Bronchial epithelial cell (primary cell): ENCODE measurements at regions not wholly inside any gene's neighbourhood (a gene's known extent, or its start where the extent isn't known, plus 50 kb on each side); places are given as distances from the start of the nearest gene placed in this dataset.

Experiments
- DNase-seq: peaks from one replicate; pipeline ENCODE4 v3.0.0-alpha.2; 2010; ENCODE audit warnings: low read depth
- FAIRE-seq: peaks from 2 replicates; lab custom pipeline; 2011; peaks lifted over from hg19 to GRCh38; lab: Jason Lieb, UNC
- H3K27me3 ChIP-seq: 2 replicates; pipeline ENCODE4 v1.5.1; 2011; ENCODE audit warnings: low read length; ENCODE audit not compliant: control insufficient read depth, insufficient read depth
- H3K36me3 ChIP-seq: 2 replicates; pipeline ENCODE4 v1.5.1; 2011; ENCODE audit warnings: low read length; ENCODE audit not compliant: control insufficient read depth, insufficient read depth
- H3K4me3 ChIP-seq: 2 replicates; pipeline ENCODE4 v1.5.1; 2011; ENCODE audit warnings: mild to moderate bottlenecking, low read depth, low read length, control low read depth
- CTCF ChIP-seq: IDR thresholded peaks from 2 replicates; pipeline ENCODE4 v1.5.1; 2011; ENCODE audit warnings: mild to moderate bottlenecking, moderate library complexity, low read length, control low read depth, inconsistent platforms; ENCODE audit not compliant: insufficient read depth, severe bottlenecking

- TF ChIP-seq CTCF: no peak
- no peak for FAIRE-seq
Observed at GRCh38 chr21:36575306-36575705, 95.4 kb upstream of the CLDN14 start.

GRCh38 chr21:36576441-36576840 is 96.5 kb upstream of the CLDN14 start:
- Histone ChIP-seq H3K36me3 (no peaks in the 10 kb centered on the region), H3K27me3 (peaks cover 1% of the 10 kb centered on the region), H3K4me3 (no peak overlapping the region)
- no peak for DNase-seq
- FAIRE-seq: no peak
- TF ChIP-seq CTCF: no peak

More at GRCh38 chr21:36575306-36575705, 95.4 kb upstream of the CLDN14 start:
- Histone ChIP-seq H3K27me3 (peaks cover 3% of the 10 kb centered on the region), H3K4me3 (no peak overlapping the region), H3K36me3 (no peaks in the 10 kb centered on the region)
- no peak for DNase-seq

- Histone ChIP-seq H3K36me3 (no peaks in the 10 kb centered on the region), H3K4me3 (no peak overlapping the region), H3K27me3 (no peaks in the 10 kb centered on the region)
- DNase-seq (no peak), FAIRE-seq (no peak)
- TF ChIP-seq CTCF: no peak
Observed at GRCh38 chr21:36579898-36580297, 100.0 kb upstream of the CLDN14 start.

- DNase-seq: no peak
- Histone ChIP-seq H3K36me3 (no peaks in the 10 kb centered on the region), H3K27me3 (no peaks in the 10 kb centered on the region), H3K4me3 (no peak overlapping the region)
- no peak for TF ChIP-seq CTCF
- FAIRE-seq: no peak
Observed at GRCh38 chr21:36582271-36582670, 102.3 kb upstream of the CLDN14 start.

- Histone ChIP-seq H3K27me3 (no peaks in the 10 kb centered on the region), H3K36me3 (no peaks in the 10 kb centered on the region), H3K4me3 (no peak overlapping the region)
- no peak for TF ChIP-seq CTCF
- no peak for DNase-seq
- FAIRE-seq: no peak
Observed at GRCh38 chr21:36583591-36583990, 103.7 kb upstream of the CLDN14 start.
